AML-193 (cell line): ENCODE measurements at regions not wholly inside any gene's neighbourhood (a gene's known extent, or its start where the extent isn't known, plus 50 kb on each side); places are given as distances from the start of the nearest gene placed in this dataset.

Source experiments
- DNase-seq, 2 experiments: peaks; one replicate each; lab custom pipeline; 2025; lab: John Stamatoyannopoulos, UW

DNA sequence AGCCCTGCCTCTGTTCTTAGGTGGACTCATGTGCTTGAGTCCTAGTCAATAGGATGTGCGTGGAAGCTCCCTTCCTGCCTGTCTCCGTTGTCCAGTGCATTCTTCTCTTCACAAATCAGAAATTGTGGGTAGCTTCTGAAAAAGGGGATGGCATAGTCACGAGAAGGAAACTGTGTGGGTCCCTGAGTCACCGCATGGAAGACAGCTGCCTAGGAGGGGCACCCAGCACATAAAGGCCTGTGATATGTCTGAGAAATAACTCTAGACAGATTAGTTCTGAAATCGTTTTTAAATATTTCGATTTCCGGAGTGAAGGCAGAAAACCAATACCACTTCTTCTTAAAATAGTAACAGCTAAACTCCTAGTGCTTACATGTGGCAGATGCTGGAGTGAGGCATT is 974.4 kb downstream of the BCL11B start:
- DNase-seq: no peak

DNA sequence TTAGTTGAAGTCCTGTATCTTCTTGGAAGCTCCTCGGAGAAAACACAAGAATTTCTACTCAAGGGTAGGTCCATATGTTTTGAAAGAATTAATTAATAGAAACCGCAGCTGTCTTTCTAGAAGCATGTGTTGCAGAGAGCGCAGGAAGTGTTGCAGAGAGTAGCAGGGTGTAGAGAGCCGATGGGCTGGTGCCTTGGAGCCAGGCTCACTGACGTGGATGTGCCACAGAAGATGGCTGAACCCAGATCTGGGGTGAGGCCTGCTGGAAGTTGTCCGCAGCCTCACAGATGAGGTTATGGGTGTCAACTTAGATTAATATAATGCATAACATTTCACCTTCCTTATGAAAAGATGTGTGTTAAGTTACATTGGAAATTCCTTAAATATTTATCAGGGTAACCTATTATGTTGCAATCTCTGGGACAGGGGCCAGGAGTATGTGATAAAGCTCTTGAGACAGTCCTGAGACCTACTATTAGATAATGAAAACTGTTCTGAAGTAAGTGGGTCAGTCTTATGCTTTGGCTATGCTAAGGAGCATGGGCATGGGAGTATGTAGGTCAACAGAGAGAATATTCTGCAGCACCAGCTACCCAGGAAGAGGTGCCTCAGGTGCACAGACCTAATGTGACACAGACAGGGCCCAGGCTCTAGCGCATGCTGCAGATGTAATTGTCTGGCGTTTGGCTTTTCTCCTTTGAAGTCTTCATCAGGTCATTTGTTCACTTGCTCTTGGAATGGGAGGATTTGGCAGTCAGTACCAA is 973.3 kb downstream of the BCL11B start:
- no peak for DNase-seq

DNA sequence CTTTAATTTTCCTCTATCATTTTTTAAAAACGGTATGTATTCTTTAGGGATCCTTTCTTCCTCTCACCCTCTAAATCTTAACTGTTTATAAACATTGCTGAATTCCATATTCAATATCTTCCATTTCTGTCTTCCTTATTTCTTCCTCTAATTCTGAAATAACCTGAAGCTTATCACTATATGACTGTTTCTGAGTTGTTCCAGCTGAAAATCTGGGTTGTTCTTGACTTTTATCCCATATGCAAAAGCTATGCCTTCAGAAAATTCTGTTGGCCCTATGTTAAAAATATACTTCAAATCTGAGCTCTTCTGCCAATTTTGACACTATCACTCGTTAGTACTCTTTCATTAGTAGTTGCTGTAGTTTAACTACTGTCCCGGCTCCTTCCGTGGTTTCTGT is 970.3 kb downstream of the BCL11B start:
- no peak for DNase-seq

DNA sequence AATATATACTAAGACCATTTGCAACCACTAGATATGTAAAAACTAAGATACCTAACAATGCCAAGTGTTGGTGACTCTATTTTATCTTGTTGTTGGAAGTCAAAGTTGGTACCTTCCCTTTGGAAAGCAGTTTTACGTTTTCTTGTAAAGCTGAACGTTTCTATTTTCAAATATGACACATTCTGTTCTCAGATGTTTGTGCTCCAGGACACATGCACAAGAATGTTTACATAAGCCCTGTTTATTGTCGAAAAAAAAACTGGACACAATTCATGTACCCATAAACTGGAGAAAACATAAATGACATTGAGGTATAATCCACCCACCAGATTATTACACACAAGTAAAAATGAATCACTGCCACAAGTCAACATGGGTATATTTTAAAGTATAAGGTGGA is 967.4 kb downstream of the BCL11B start:
- no peak for DNase-seq

DNA sequence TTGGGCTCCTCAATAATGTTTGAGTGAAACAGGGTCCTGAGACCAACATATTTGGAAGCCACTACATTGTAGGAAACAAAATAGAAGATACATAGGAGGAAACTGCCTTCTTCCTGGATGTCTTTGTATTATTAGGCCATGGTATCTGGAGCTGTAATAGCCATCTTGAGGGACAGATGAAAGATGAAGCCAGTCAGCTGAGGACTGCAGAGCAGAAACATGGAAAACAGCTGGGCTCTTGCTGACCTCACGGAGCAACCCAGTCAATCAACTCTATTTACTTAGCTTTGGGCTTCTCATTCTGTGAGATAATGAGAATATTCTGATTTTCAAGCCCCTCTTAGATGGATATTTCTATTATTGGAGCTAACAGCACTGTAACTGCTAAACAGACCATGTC is 962.4 kb downstream of the BCL11B start:
- DNase-seq: no peak

DNA sequence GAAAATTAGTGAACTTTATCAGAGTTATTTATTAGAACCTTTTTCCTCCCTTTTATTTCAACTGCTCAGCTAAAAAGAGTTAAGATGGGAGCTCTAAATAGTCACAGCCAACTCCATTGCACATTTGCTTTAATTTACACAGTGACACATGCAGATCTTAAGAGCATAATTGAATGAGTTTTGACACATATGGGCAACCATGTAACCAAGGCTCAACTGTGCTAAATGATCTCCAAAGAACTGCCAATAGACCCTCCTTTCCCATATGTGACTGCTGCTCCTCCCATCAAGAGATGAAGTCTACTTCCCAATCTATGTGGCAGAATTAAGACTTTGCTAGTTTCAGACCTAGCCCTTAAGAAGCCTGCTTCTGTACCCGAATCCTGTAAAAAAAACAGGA is 960.0 kb downstream of the BCL11B start:
- DNase-seq: no peak

DNA sequence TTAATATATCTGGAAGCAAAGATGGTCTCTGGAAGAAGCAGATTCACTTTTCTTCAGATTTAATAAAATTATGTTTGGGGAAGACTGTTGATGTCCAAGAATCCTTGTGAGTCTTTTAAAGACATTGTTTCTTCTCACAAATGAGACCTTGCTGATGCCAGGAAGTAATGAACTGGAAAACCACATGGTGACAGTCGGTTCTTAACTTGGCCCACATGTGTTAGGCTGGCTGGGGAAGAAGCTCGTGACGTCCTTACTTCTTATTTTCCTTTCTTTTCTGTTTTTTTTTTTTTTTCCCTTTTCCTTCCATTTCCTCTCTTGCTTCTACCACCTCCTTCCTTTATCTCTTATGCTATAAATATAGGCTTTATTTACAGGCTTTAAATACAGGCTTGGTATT is 950.2 kb downstream of the BCL11B start:
- DNase-seq: no peak

DNA sequence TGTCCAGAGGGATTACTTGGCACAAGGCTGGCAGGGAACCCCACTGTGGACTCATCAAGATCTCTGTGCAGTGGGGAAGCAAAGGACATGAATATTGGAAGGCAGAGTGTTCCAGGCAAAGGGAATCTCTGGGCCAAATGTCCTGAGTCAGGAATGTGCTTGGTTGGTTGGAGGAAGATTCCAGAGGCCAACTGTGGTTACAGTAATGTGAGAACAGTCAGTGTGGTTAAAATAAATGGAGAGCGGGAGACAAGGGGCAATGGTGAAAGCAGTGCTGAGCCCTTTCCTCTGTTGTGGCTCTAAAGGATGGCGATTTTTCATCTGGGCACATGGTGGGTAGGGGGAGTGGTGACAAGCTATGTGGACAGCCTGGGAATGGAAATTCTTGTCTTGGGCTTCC is 948.2 kb downstream of the BCL11B start:
- no peak for DNase-seq

DNA sequence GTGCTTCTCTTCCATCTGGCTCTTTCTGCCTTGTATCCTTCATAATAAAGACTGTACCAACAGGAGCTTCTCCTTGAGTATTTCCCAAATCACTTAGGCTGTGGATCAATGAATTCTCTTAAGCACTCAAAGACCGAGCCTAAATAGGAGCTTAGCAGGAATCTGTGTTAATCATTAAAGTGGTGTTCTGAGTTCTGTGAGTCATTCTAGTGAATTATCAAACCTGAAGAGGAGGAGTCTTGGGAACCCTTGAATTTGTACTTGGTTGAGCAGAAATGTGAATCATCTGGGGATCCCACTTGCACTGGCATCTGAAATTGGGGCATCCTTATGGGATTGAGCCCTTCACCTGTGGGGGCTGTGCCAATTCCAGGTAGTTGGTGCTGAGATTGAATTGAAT is 946.2 kb downstream of the BCL11B start:
- no peak for DNase-seq

DNA sequence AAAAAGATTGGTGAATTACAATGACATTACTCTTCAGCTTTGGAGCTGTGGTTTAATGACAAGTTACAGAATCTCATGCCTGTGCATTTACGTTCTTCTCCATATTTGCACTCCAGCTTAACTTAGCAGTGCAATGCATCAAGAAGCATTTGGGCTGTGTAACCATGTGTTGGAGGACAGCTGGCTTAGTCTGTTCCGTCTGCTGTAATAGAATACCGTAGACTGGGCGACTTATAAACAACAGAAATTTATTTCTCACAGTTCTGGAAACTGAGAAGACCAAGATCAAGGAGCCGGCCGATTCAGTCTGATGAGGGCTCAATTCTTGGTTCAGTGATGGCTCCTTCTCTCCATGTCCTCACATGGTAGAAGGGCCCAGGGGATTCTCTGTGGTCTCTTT is 943.5 kb downstream of the BCL11B start:
- DNase-seq: no peak

DNA sequence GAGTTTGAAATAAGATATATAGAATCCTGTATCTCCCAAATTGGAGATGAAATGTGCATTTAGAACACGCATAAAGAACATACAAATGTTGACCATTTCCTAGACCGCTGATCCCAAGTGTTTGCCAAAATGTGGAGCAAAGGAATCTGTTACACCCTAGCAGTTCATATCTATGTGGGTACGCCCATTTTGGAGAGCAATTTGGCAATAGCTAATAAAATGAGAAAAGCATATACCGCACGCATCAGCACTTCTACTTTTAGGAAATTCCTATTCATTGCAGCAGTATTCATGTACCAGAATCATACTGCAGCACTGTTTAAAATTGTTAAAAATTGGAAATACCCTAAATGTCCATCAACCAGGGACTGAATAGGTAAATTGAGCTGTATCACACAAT is 937.8 kb downstream of the BCL11B start:
- no peak for DNase-seq

DNA sequence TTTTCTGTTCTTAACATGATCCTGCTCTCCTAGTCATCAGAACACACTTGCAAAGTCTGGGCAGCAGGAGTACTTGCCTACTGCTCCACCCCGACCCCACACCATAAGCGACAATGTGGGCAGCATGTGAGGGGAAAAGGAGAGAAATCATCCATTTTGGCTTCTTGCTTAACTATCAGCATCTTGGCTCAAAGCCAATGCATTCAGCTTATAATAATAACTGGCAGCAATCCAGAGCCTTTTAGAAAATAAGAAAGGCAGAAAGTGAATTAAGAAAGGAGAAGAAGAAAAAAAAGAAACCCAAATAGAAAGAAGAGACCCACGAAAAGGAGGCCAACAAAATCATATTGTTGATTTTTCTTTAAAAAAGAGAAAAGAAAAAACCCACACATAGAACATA is 930.8 kb downstream of the BCL11B start:
- no peak for DNase-seq

DNA sequence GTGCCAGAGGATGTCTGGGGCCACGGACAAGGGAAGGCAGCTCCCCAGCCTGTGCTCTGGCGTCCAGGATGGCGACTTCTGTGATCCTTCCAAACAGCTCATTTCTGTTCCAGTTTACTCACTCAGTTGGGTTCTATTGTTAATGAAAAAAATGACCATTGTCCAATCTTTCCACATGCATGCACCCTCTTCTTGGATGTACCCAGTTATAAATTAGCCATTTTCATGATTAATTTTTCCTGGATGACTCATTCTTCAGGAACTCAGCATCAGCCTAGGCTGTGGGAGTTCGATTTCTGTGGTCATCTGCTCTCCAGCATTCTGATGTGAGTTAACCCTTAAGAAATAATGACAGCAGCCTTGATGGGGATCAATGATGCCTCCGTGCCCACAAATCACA is 926.8 kb downstream of the BCL11B start:
- DNase-seq: no peak

DNA sequence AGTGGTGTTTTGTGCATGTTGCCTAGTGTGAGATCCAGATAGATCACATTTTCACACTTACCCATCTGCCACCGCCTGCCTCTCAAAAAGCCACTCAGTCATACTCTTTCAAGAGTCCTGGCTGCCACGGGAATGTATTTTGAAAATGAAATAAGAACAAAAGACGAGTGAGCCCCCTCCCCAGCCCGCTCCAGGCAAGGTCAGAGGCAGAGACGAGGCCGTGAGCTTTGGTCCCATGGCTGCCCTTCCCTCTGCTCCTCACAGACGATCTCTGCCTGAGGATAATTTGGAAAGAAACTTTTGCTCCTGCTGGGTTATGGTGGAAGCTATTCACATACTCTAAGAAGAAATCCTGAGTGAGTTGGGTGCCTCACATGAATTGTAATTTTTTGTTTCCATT is 924.3 kb downstream of the BCL11B start:
- DNase-seq: no peak

DNA sequence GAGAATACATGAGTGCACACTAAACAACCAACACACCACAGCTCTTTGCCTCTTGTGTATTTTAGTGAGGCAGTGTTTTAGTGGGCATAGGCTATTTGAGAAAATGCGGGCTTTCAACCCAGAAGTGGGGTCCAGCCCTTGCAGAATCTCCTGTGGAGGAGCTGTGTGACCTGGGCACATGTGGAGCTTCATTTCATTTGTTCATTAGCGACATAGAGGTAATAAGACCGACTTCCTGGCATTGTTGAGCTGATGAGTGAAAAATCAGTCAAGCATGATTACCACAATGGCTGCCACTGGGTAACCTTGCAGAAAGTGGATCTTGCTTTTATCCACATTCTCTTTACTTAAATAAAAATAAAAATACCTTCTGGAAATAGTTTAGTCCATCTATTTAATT is 923.5 kb downstream of the BCL11B start:
- no peak for DNase-seq

DNA sequence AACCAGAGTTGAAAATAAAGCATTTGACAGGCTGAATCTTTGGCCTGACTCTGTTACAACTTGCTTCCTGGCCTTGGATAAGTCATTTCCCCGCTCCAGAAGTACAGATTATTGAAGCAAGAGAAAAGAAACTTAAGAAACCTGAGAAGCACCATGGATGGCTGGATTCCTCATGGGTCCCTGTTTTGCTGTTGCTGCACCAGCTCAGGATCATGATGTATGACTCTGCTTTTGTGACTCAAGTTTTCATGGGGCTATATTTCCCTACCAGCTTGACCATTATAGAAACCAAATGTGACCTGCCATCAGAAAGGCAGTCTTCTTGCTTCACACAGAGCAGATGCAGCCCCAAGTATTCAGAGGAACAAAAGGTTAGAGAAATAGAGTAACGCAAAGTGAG is 921.8 kb downstream of the BCL11B start:
- no peak for DNase-seq

DNA sequence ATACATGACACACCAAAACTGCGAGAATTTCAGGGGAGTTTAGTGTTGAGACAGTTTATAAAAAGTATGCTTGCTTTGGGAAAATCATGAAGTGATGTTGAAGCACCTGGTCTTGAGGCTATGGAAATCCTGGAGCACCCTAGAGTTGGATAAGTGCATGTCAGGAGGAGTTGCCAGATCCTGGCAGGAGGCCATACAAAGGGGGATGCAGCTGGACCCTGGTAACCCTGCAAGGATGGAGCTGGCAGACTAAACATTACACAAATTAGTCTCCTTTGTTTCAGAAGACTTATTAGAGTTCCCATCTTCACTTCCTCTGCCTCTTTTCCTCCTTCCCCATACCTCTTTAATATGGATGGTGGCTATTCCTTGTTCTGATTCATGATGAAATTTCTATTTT is 907.0 kb downstream of the BCL11B start:
- no peak for DNase-seq

DNA sequence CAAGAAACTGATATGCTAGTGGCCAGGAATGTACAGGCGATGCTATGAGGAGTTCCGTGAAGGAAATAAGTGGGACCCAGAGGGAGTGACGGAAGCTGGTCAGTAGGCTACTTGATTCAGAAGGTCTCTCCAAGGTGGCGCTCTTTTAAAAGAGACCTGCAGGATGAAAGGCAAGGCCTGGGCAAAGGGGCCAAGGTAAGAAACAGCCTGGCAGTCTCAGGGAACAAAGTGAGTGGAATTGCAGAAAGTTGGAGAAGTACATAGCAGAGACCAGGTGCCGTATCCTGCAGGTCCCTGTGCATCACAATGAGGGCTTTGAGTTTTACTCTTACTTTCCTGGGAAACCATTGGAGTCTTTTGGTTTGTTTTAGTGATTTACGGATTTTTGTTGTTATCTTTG is 905.6 kb downstream of the BCL11B start:
- DNase-seq: no peak

DNA sequence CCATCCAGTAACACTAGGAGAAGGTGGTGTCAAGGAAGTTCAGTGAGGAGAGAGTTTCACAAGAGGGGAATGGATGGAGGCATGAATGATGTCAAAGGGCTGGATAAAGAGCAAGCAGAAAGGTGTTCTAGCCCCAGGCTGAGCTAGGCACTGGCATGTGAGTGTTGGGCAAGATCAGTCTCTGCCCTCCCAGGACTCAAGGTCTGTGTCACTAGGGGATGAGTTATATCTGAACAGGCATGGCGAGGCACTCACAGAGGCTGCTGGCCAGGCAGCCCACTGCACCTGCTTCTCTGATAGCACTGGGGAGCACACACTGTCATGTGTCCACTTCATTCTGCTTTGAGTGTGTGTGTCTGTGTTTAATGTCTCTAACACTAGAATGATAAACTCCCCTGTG is 903.8 kb downstream of the BCL11B start:
- no peak for DNase-seq

DNA sequence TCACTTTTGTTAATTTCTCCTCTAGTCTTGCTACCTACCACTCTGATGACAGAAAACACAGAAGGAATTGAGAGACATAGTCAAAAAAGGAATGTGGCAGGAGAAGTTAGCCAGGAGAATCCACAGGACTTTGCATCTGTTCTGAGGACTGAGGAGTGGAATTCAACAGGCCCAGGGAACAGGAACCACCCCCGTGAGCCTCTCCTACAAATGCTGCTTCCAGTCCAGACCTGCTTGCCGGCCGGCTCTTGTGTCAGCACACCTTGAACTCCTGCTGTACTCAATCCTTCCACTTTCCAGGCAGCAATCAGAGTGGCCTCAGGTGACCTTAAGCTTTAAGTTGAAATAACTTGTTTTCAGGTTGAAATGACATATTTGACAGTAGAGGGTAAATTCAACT is 903.1 kb downstream of the BCL11B start:
- no peak for DNase-seq

DNA sequence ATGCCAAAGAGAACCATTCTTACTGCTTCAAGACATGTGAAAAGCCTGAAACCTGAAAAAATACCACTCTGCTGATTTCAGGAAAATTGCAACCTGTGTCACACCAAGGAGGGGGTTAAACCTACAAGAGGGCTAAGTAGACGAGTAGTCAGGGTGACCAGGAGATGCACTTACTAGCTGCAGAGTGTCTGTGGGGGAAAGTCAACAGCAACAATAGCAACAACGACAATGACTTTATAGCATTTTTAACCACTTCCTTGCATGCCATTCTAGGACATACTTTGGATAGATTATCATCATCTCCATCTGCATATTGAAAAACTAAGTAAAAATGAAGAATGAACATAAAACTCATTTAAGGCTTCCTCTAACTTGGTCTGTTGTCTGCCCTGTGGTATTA is 902.7 kb downstream of the BCL11B start:
- DNase-seq: no peak

DNA sequence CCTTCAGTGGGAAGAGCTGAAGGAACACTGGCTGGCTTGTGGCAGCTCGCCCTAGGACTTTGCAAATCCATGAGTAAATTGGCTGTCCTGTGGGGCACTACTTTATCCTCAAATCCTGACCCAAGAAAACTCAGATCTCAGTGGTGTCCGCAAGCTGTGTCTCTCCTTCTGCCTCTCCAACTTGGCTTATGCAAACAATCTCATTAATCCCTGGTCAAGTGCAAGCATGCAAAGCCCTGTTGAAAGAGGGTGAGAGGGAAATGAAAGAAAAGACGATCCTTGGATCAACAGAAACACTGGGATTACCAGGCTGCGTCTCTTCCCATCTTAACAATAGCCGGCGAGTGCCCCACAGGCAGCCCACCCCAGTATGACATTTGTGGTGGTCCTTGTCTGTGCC is 901.6 kb downstream of the BCL11B start:
- DNase-seq: no peak

DNA sequence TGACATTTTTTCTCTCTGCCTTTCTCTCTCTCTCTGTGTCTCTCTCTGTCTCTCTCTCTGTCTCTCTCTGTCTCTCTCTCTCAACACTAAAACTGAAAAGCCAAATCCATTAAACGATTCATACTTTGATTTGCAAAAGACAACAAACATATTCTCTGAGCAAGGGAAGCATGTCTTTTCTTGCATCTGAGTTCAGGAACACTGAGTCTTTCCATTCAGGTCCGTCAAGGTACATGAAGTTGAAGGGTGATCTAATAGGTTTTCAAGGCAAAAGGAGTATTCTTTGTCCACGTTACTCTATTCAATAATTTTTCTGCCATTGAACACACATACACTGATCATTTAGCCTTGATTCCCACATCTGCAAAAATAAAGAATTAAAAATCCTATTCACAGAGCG is 900.9 kb downstream of the BCL11B start:
- DNase-seq: no peak

DNA sequence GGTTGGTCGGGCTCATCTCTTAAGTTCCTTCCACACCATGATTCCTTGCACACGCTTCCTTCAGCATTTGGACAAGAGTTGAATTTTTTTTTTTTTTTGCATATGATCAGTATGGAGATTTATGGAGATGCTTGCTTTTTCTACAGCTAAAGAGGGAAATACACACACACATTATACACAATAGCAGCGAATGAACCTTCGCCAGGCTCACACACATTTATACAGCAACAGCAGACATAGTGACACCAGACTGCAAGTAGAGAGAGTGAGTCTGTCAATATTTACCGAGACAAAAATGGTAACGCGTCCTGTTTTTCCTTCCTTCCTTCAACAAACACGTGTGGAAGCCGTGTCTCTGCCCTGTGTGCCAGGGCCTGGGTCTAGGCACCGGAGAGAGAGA is 897.9 kb downstream of the BCL11B start:
- DNase-seq: no peak

DNA sequence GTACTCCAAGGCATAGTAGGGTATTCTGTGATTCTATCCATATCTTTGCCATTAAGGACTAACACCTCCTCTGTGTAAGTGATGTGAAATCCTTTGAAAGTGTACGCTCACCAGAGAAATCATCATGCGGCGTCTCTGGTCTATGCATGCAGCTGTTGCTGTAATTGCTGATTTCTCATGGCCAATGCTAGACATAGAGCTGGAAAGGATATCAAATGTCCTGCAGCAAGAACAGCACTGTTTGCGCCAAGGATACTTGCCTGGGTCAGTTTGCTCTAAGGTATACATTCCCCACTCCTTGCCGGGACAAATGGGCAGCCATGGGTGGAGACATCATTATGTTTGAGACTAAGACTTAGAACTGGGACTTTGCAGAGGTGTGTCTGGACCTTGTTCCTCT is 896.4 kb downstream of the BCL11B start:
- no peak for DNase-seq
